ENCODE measurements at regions not wholly inside any gene's neighbourhood (a gene's known extent, or its start where the extent isn't known, plus 50 kb on each side); places are given as distances from the start of the nearest gene placed in this dataset.

GRCh38 chr20:24070679-24071078 is 82.1 kb upstream of the GGTLC1 start:
- Histone ChIP-seq H3K36me3 (ENCODE audit: control insufficient read depth in 4 of 4, insufficient read depth in 4 of 4, low read length in 4 of 4) (no peaks in the 10 kb centered on the region), H3K27ac (ENCODE audit: low read depth in 1 of 2, low read length in 1 of 2) (no peak overlapping the region), H3K27me3 (ENCODE audit: control insufficient read depth in 3 of 3, insufficient read depth in 3 of 3, low read length in 2 of 3) (no peaks in the 10 kb centered on the region), H3K9me3 (ENCODE audit: control insufficient read depth in 4 of 4, insufficient read depth in 3 of 4, low read length in 3 of 4) (peaks cover 0 to 7% (median 2%) of the 10 kb centered on the region in 4 donors), H3K4me3 (no peak overlapping the region), H3K4me1 (ENCODE audit: control insufficient read depth in 5 of 5, insufficient read depth in 5 of 5, low read length in 5 of 5) (no peaks in the 10 kb centered on the region), H3K9ac (ENCODE audit: insufficient read depth in 1 of 2, low read length in 2 of 2) (no peak overlapping the region)
- DNase-seq (no peak), ATAC-seq (ENCODE audit: insufficient read depth, low FRiP score) (no peak)
- TF ChIP-seq CTCF (IDR thresholded peaks at IDR 0.05; ENCODE audit: control extremely low read depth, extremely low read depth) = no peak
- 97% methylated on average over 2 of the region's 2 CpGs for WGBS, 2 donors

- Histone ChIP-seq H3K9ac (ENCODE audit: insufficient read depth in 1 of 2, low read length in 2 of 2) (no peak overlapping the region), H3K4me3 (no peak overlapping the region), H3K27me3 (ENCODE audit: control insufficient read depth in 3 of 3, insufficient read depth in 3 of 3, low read length in 2 of 3) (peaks cover 0 to 2% (median 0%) of the 10 kb centered on the region in 3 donors), H3K4me1 (ENCODE audit: control insufficient read depth in 5 of 5, insufficient read depth in 5 of 5, low read length in 5 of 5) (no peaks in the 10 kb centered on the region), H3K27ac (ENCODE audit: low read depth in 1 of 2, low read length in 1 of 2) (no peak overlapping the region), H3K36me3 (ENCODE audit: control insufficient read depth in 4 of 4, insufficient read depth in 4 of 4, low read length in 4 of 4) (no peaks in the 10 kb centered on the region), H3K9me3 (ENCODE audit: control insufficient read depth in 4 of 4, insufficient read depth in 3 of 4, low read length in 3 of 4) (peaks cover 0 to 7% (median 1%) of the 10 kb centered on the region in 4 donors)
- DNase-seq (no peak), ATAC-seq (ENCODE audit: insufficient read depth, low FRiP score) (no peak)
- WGBS, 2 donors = 35 to 47% methylated on average over 6 of the region's 6 CpGs
- no peak for TF ChIP-seq CTCF (IDR thresholded peaks at IDR 0.05; ENCODE audit: control extremely low read depth, extremely low read depth)
Measured at GRCh38 chr20:24066076-24066700, 77.6 kb upstream of the GGTLC1 start.

DNA sequence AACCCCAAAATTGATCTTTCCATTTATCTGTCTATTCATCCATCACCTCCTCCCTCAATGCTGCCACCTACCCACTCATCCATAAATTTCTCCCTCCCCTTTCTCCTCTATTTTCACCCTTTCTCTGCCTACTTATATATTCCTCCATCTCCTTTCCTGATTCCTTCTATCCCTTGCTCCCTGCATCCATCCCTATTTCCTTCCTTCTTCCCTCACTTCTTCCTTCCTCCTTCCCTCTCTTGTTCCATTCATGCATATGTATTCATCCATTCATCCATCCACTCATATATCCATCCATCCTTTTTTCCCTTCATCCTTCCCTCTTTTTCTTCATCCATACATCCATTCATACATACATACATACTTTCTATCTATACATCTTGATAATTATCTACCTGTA is 76.3 kb upstream of the GGTLC1 start:
- no peak overlapping the region for H3K27ac ChIP-seq (ENCODE audit: low read depth in 1 of 2, low read length in 1 of 2)
- DNase-seq (no peak), ATAC-seq (ENCODE audit: insufficient read depth, low FRiP score) (no peak)
- peaks cover 0 to 3% (median 0%) of the 10 kb centered on the region in 4 donors for H3K9me3 ChIP-seq (ENCODE audit: control insufficient read depth in 4 of 4, insufficient read depth in 3 of 4, low read length in 3 of 4)
- H3K9ac ChIP-seq (ENCODE audit: insufficient read depth in 1 of 2, low read length in 2 of 2) = no peak overlapping the region
- no peaks in the 10 kb centered on the region for H3K36me3 ChIP-seq (ENCODE audit: control insufficient read depth in 4 of 4, insufficient read depth in 4 of 4, low read length in 4 of 4)
- H3K4me3 ChIP-seq = no peak overlapping the region
- TF ChIP-seq CTCF (IDR thresholded peaks at IDR 0.05; ENCODE audit: control extremely low read depth, extremely low read depth) = no peak
- H3K27me3 ChIP-seq (ENCODE audit: control insufficient read depth in 3 of 3, insufficient read depth in 3 of 3, low read length in 2 of 3) = peaks cover 0 to 2% (median 0%) of the 10 kb centered on the region in 3 donors
- no peaks in the 10 kb centered on the region for H3K4me1 ChIP-seq (ENCODE audit: control insufficient read depth in 5 of 5, insufficient read depth in 5 of 5, low read length in 5 of 5)

- WGBS, 2 donors = 93 to 94% methylated on average over 4 of the region's 4 CpGs
- H3K4me3 ChIP-seq = no peak overlapping the region
- H3K4me1 ChIP-seq (ENCODE audit: control insufficient read depth in 5 of 5, insufficient read depth in 5 of 5, low read length in 5 of 5) = no peaks in the 10 kb centered on the region
- no peak overlapping the region for H3K9ac ChIP-seq (ENCODE audit: insufficient read depth in 1 of 2, low read length in 2 of 2)
- DNase-seq = no peak
- no peak for ATAC-seq (ENCODE audit: insufficient read depth, low FRiP score)
- no peaks in the 10 kb centered on the region for H3K36me3 ChIP-seq (ENCODE audit: control insufficient read depth in 4 of 4, insufficient read depth in 4 of 4, low read length in 4 of 4)
- TF ChIP-seq CTCF (IDR thresholded peaks at IDR 0.05; ENCODE audit: control extremely low read depth, extremely low read depth) = no peak
- peaks cover 0 to 3% (median 0%) of the 10 kb centered on the region in 4 donors for H3K9me3 ChIP-seq (ENCODE audit: control insufficient read depth in 4 of 4, insufficient read depth in 3 of 4, low read length in 3 of 4)
- H3K27me3 ChIP-seq (ENCODE audit: control insufficient read depth in 3 of 3, insufficient read depth in 3 of 3, low read length in 2 of 3) = peaks cover 0 to 2% (median 0%) of the 10 kb centered on the region in 3 donors
- H3K27ac ChIP-seq (ENCODE audit: low read depth in 1 of 2, low read length in 1 of 2) = no peak overlapping the region
Measured at GRCh38 chr20:24064092-24064491, 75.5 kb upstream of the GGTLC1 start.
